H9 (cell line): ENCODE measurements at regions not wholly inside any gene's neighbourhood (a gene's known extent, or its start where the extent isn't known, plus 50 kb on each side); places are given as distances from the start of the nearest gene placed in this dataset.

ENCODE experiments used
- DNase-seq: peaks from one replicate; pipeline ENCODE4 v3.0.0-alpha.2; 2017
- H2AFZ ChIP-seq: one replicate; pipeline ENCODE4 v1.6.1; 2013; ENCODE audit warnings: mild to moderate bottlenecking, low read length, control low read depth, moderate library complexity
- H2AK5ac ChIP-seq: 2 replicates; pipeline ENCODE4 v1.6.1; 2013; ENCODE audit warnings: low read length, control low read depth, mixed read lengths; ENCODE audit not compliant: insufficient read length
- H2BK120ac ChIP-seq: one replicate; pipeline ENCODE4 v1.6.1; 2013; ENCODE audit warnings: low read depth, mild to moderate bottlenecking, low read length, control low read depth, inconsistent platforms; ENCODE audit not compliant: poor library complexity, severe bottlenecking
- H2BK12ac ChIP-seq: 2 replicates; pipeline ENCODE4 v1.6.1; 2013; ENCODE audit warnings: low read length, control low read depth, mixed read lengths, low read depth; ENCODE audit not compliant: insufficient read length
- H2BK15ac ChIP-seq: 2 replicates; pipeline ENCODE4 v1.6.1; 2013; ENCODE audit warnings: low read depth, low read length, control low read depth
- H2BK20ac ChIP-seq: one replicate; pipeline ENCODE4 v1.6.1; 2013; ENCODE audit warnings: low read depth, mild to moderate bottlenecking, low read length, control low read depth, inconsistent platforms; ENCODE audit not compliant: poor library complexity, severe bottlenecking
- H2BK5ac ChIP-seq: 2 replicates; pipeline ENCODE4 v1.6.1; 2013; ENCODE audit warnings: low read length, control low read depth, mixed read lengths; ENCODE audit not compliant: insufficient read length
- H3K14ac ChIP-seq: 2 replicates; pipeline ENCODE4 v1.6.1; 2013; ENCODE audit warnings: low read length, control low read depth; ENCODE audit not compliant: insufficient read depth
- H3K18ac ChIP-seq: 2 replicates; pipeline ENCODE4 v1.6.1; 2013; ENCODE audit warnings: low read depth, mild to moderate bottlenecking, mixed read lengths, low read length, control low read depth; ENCODE audit not compliant: insufficient read length
- H3K23ac ChIP-seq: 2 replicates; pipeline ENCODE4 v1.6.1; 2013; ENCODE audit warnings: low read length, control low read depth, mixed read lengths, low read depth; ENCODE audit not compliant: insufficient read length
- H3K23me2 ChIP-seq: 2 replicates; pipeline ENCODE4 v1.6.1; 2013; ENCODE audit warnings: low read depth, mild to moderate bottlenecking, mixed read lengths, low read length, control low read depth; ENCODE audit not compliant: insufficient read length, poor library complexity, severe bottlenecking
- H3K27ac ChIP-seq: 2 replicates; pipeline ENCODE4 v1.5.1; 2013; ENCODE audit warnings: low read length, control low read depth, mixed read lengths, low read depth; ENCODE audit not compliant: insufficient read length
- H3K27me3 ChIP-seq: 2 replicates; pipeline ENCODE4 v1.6.1; 2013; ENCODE audit warnings: low read length, control low read depth, inconsistent platforms; ENCODE audit not compliant: insufficient read depth
- H3K4ac ChIP-seq: 2 replicates; pipeline ENCODE4 v1.6.1; 2013; ENCODE audit warnings: low read depth, mild to moderate bottlenecking, control low read depth, inconsistent platforms, low read length, moderate library complexity
- H3K4me1 ChIP-seq: 2 replicates; pipeline ENCODE4 v1.6.1; 2013; ENCODE audit warnings: low read length, control low read depth, inconsistent platforms; ENCODE audit not compliant: insufficient read depth
- H3K4me2 ChIP-seq: 2 replicates; pipeline ENCODE4 v1.6.1; 2013; ENCODE audit warnings: low read length, control low read depth, mixed read lengths; ENCODE audit not compliant: insufficient read length, insufficient read depth
- H3K56ac ChIP-seq: 2 replicates; pipeline ENCODE4 v1.6.1; 2013; ENCODE audit warnings: low read depth, mild to moderate bottlenecking, mixed read lengths, low read length, control low read depth; ENCODE audit not compliant: insufficient read length
- H3K79me1 ChIP-seq: 2 replicates; pipeline ENCODE4 v1.6.1; 2013; ENCODE audit warnings: low read depth, mild to moderate bottlenecking, moderate library complexity, low read length, control low read depth, inconsistent platforms; ENCODE audit not compliant: insufficient read depth, poor library complexity, severe bottlenecking
- H3K79me2 ChIP-seq: 2 replicates; pipeline ENCODE4 v1.6.1; 2013; ENCODE audit warnings: low read length, control low read depth, inconsistent platforms; ENCODE audit not compliant: insufficient read depth
- H3K9ac ChIP-seq: 2 replicates; pipeline ENCODE4 v1.6.1; 2013; ENCODE audit warnings: low read length, control low read depth, mixed read lengths; ENCODE audit not compliant: insufficient read length; ENCODE audit errors: extremely low read depth
- H3K9me3 ChIP-seq: one replicate; pipeline ENCODE4 v1.6.1; 2013; ENCODE audit warnings: low read depth, low read length, inconsistent platforms; ENCODE audit not compliant: control insufficient read depth
- H3T11ph ChIP-seq: one replicate; pipeline ENCODE4 v1.6.1; 2013; ENCODE audit warnings: mild to moderate bottlenecking, low read length, control low read depth, inconsistent platforms
- H4K20me1 ChIP-seq: one replicate; pipeline ENCODE4 v1.6.1; 2013; ENCODE audit not compliant: control insufficient read depth, insufficient read length, insufficient read depth
- H4K5ac ChIP-seq: 2 replicates; pipeline ENCODE4 v1.6.1; 2013; ENCODE audit warnings: low read depth, mild to moderate bottlenecking, mixed read lengths, low read length, control low read depth; ENCODE audit not compliant: insufficient read length
- H4K8ac ChIP-seq: replicated peaks from 2 replicates; pipeline ENCODE4 v1.6.1; 2013; ENCODE audit warnings: low read length, control low read depth, mixed read lengths, low read depth; ENCODE audit not compliant: insufficient read length
- H4K91ac ChIP-seq: 2 replicates; pipeline ENCODE4 v1.6.1; 2013; ENCODE audit warnings: low read depth, mild to moderate bottlenecking, moderate library complexity, mixed read lengths, low read length, control low read depth; ENCODE audit not compliant: insufficient read length
- H3K27ac Mint-ChIP-seq, 3 experiments: 2 replicates in 2 of 3; 3 replicates in 1 of 3; pipeline ENCODE4 v1.8.0; 2020 to 2021; ENCODE audit warnings: mixed read lengths in 3 of 3, mild to moderate bottlenecking in 1 of 3, moderate library complexity in 1 of 3
- H3K27me3 Mint-ChIP-seq: 2 replicates; pipeline ENCODE4 v1.8.0; 2021; ENCODE audit warnings: low read depth, mild to moderate bottlenecking, moderate library complexity, mixed read lengths
- H3K36me3 Mint-ChIP-seq, 3 experiments: 2 replicates in 2 of 3; 3 replicates in 1 of 3; pipeline ENCODE4 v1.8.0; 2020 to 2021; ENCODE audit warnings: low read depth in 3 of 3, mixed read lengths in 3 of 3; ENCODE audit not compliant: insufficient read depth in 1 of 3
- H3K4me1 Mint-ChIP-seq, 2 experiments: 2 replicates each; pipeline ENCODE4 v1.8.0; 2020; ENCODE audit warnings: mixed read lengths in 2 of 2
- H3K4me3 Mint-ChIP-seq, 2 experiments: 2 replicates in 1 of 2; 3 replicates in 1 of 2; pipeline ENCODE4 v1.8.0; 2020 to 2021; ENCODE audit warnings: mild to moderate bottlenecking in 2 of 2, mixed read lengths in 2 of 2, moderate library complexity in 1 of 2
- H3K9me3 Mint-ChIP-seq, 2 experiments: 2 replicates in 1 of 2; 3 replicates in 1 of 2; pipeline ENCODE4 v1.8.0; 2020; ENCODE audit warnings: mild to moderate bottlenecking in 2 of 2, mixed read lengths in 2 of 2, moderate library complexity in 1 of 2
- CTCF ChIP-seq: fragments of 200-600 bp; sonication (generic); conservative IDR thresholded peaks from 3 replicates; pipeline ENCODE4 v1.8.0; 2021; ENCODE audit warnings: antibody characterized with exemption, mild to moderate bottlenecking

DNA sequence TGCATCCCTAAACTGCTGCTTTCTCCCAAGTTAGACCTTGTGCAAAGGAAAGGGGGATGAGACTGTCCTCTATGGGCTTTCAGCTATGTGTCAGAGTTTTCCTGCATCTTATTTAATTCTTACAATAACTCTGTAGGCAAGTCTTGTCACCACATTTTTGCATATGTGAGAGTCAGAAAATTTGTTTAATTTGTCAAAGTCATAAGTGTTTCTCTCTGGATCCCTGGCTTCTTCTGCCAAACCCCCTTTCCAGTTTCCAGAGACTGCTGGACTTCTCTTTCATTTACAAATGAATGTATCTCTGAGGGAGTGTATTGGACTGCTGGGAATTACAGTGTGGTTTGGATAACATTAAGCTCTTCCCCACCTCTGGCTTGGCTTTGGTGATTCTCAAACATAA is 877.6 kb upstream of the SEL1L start:
- no peaks in the 10 kb centered on the region for H3K27me3 Mint-ChIP-seq
- H3K9me3 ChIP-seq: no peaks in the 10 kb centered on the region

More for the DNA sequence above, 877.6 kb upstream of the SEL1L start:
- H3T11ph ChIP-seq: no peak overlapping the region
- DNase-seq: no peak
- no peak for TF ChIP-seq CTCF
- Mint-ChIP-seq H3K36me3 (no peaks in the 10 kb centered on the region), H3K4me3 (no peak overlapping the region), H3K9me3 (no peaks in the 10 kb centered on the region), H3K4me1 (peaks cover 14 to 18% of the 10 kb centered on the region in 2 experiments), H3K27ac (peak overlapping the region in 1 of 3 experiments; percentile 81; a peak in 2 of 7 replicates)
- no peaks in the 10 kb centered on the region for H3K4me1 ChIP-seq
- H4K20me1 ChIP-seq: no peaks in the 10 kb centered on the region
- no peak overlapping the region for H3K56ac ChIP-seq
- no peak overlapping the region for H2BK20ac ChIP-seq
- H2BK15ac ChIP-seq: no peak overlapping the region
- H3K9ac ChIP-seq: no peak overlapping the region
- H2BK5ac ChIP-seq: no peak overlapping the region
- H3K4me2 ChIP-seq: no peak overlapping the region
- no peaks in the 10 kb centered on the region for H3K79me2 ChIP-seq
- H4K5ac ChIP-seq: no peak overlapping the region
- no peak overlapping the region for H3K4ac ChIP-seq
- no peak overlapping the region for H3K14ac ChIP-seq
- no peak overlapping the region for H2BK12ac ChIP-seq
- no peak overlapping the region for H4K8ac ChIP-seq
- H2AFZ ChIP-seq: no peak overlapping the region
- H2BK120ac ChIP-seq: no peak overlapping the region
- H3K27me3 ChIP-seq: no peaks in the 10 kb centered on the region
- H4K91ac ChIP-seq: no peak overlapping the region
- H3K27ac ChIP-seq: no peak overlapping the region
- H2AK5ac ChIP-seq: no peak overlapping the region
- no peaks in the 10 kb centered on the region for H3K79me1 ChIP-seq
- no peak overlapping the region for H3K23ac ChIP-seq
- no peaks in the 10 kb centered on the region for H3K23me2 ChIP-seq
- no peak overlapping the region for H3K18ac ChIP-seq
